GM12864 (cell line): ENCODE measurements at regions not wholly inside any gene's neighbourhood (a gene's known extent, or its start where the extent isn't known, plus 50 kb on each side); places are given as distances from the start of the nearest gene placed in this dataset.

Experiments
- DNase-seq: peaks from one replicate; pipeline ENCODE4 v3.0.0-alpha.2; 2011; ENCODE audit warnings: low read depth
- H3K4me3 ChIP-seq: 2 replicates; pipeline ENCODE4 v1.5.1; 2011; ENCODE audit warnings: mild to moderate bottlenecking, low read depth, low read length, control low read depth
- TF ChIP-seq, protein P1 (sequence below): IDR thresholded peaks from 2 replicates; pipeline ENCODE4 v1.5.1; 2011; ENCODE audit warnings: low read depth, mild to moderate bottlenecking, moderate library complexity, low read length, control low read depth, inconsistent platforms; ENCODE audit errors: missing control alignments

GRCh38 chr3:72213296-72214065 lies 428.5 kb upstream of the PROK2 start:
- TF ChIP-seq, protein P1, sequence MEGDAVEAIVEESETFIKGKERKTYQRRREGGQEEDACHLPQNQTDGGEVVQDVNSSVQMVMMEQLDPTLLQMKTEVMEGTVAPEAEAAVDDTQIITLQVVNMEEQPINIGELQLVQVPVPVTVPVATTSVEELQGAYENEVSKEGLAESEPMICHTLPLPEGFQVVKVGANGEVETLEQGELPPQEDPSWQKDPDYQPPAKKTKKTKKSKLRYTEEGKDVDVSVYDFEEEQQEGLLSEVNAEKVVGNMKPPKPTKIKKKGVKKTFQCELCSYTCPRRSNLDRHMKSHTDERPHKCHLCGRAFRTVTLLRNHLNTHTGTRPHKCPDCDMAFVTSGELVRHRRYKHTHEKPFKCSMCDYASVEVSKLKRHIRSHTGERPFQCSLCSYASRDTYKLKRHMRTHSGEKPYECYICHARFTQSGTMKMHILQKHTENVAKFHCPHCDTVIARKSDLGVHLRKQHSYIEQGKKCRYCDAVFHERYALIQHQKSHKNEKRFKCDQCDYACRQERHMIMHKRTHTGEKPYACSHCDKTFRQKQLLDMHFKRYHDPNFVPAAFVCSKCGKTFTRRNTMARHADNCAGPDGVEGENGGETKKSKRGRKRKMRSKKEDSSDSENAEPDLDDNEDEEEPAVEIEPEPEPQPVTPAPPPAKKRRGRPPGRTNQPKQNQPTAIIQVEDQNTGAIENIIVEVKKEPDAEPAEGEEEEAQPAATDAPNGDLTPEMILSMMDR, result no peak
- H3K4me3 ChIP-seq, result no peak overlapping the region
- no peak for DNase-seq

- H3K4me3 ChIP-seq, result no peak overlapping the region
- DNase-seq, result no peak
- TF ChIP-seq, protein P1, result no peak
These were observed 427.4 kb upstream of the PROK2 start for GRCh38 chr3:72212396-72212795.

DNA sequence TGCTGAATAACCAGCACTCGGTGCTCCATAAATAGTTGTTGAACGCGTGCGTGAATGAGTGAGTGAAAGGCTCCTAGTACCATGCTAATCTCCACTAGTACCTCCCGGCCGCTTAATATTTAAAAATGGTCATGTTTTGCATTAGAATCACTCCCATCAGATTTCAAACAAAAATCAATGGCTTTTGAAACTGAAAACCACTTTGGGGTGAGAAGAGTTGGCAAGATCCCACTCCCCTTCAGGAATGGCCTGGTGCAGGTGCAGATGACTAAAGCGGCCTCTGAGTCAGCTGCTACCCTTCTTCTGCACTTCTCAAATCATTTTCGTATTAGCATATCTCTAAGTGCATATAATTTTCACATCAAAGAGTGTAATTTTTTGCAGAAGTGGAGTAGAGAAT lies 425.3 kb upstream of the PROK2 start:
- H3K4me3 ChIP-seq, result no peak overlapping the region
- no peak for DNase-seq
- TF ChIP-seq, protein P1, result no peak

GRCh38 chr3:72205297-72205826 lies 420.4 kb upstream of the PROK2 start:
- TF ChIP-seq, protein P1, result no peak
- H3K4me3 ChIP-seq, result no peak overlapping the region
- no peak for DNase-seq

GRCh38 chr3:72204452-72204851 lies 419.5 kb upstream of the PROK2 start:
- H3K4me3 ChIP-seq, result no peak overlapping the region
- TF ChIP-seq, protein P1, result no peak
- DNase-seq, result no peak

DNA sequence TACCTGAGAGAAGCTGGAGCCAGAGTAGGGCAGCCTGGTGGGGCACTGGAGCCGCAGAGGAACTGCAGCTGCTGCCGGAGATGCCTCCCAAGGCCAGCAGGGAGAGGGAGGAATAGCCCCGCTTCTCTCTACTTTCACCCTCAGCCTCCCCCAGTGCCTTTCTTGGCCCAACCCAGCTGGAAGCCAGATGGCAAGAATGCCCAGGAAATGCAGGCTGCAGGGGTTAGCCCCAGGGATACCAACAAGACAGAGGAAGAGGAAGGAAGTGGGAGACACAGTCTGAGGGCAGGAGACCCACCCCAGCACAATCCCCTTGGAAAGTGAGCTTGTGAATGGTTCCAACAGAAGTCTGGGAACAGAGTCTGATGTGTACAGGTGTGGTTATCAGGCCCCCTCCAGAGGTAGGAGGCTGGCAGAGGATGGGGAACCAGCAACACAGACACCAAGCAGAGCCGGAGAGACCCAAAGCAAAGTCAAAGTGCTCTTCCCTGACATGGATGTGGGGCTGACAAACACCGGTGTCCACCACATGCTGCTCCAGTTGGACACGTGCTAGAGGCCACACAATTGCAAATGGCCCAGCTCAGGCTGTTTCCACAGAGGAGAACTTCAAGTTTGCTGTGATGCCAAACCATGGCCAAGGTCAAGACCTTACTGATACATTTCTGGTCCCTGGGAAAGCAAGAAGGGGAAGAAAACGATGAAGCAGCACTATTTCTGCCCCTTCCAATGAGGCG lies 418.8 kb upstream of the PROK2 start:
- no peak overlapping the region for H3K4me3 ChIP-seq
- TF ChIP-seq, protein P1, result no peak
- DNase-seq, result no peak

GRCh38 chr3:72203105-72203504 lies 418.2 kb upstream of the PROK2 start:
- no peak overlapping the region for H3K4me3 ChIP-seq
- TF ChIP-seq, protein P1, result no peak
- DNase-seq, result no peak
